T-helper 2 cell treated with Interferon-gamma antibody and Interleukin-4, amounts not matched to agents 5 μg/mL and 100 μg/mL, for 36 hours (primary cell): ENCODE measurements at regions not wholly inside any gene's neighbourhood (a gene's known extent, or its start where the extent isn't known, plus 50 kb on each side); places are given as distances from the start of the nearest gene placed in this dataset.
"Not testable (repeated sequence)": the region's sequence is repeated elsewhere in the genome, so short reads cannot be mapped to it uniquely, and the experiment has no call there.

Source experiments
- DNase-seq: peaks from one replicate; pipeline ENCODE4 v3.0.0; 2021; ENCODE audit warnings: low spot score
- H3K27ac Mint-ChIP-seq: one replicate; pipeline ENCODE4 v1.8.0; 2021; ENCODE audit warnings: mild to moderate bottlenecking, mixed read lengths
- H3K27me3 Mint-ChIP-seq: one replicate; pipeline ENCODE4 v1.8.0; 2021; ENCODE audit warnings: low read depth, mixed read lengths
- H3K36me3 Mint-ChIP-seq: one replicate; pipeline ENCODE4 v1.8.0; 2021; ENCODE audit warnings: low read depth, mixed read lengths
- H3K4me1 Mint-ChIP-seq: one replicate; pipeline ENCODE4 v1.8.0; 2021; ENCODE audit warnings: low read depth, mixed read lengths
- H3K4me3 Mint-ChIP-seq: one replicate; pipeline ENCODE4 v1.8.0; 2022; ENCODE audit warnings: mild to moderate bottlenecking, moderate library complexity, mixed read lengths
- H3K9me3 Mint-ChIP-seq: one replicate; pipeline ENCODE4 v1.8.0; 2021; ENCODE audit warnings: mixed read lengths

DNA sequence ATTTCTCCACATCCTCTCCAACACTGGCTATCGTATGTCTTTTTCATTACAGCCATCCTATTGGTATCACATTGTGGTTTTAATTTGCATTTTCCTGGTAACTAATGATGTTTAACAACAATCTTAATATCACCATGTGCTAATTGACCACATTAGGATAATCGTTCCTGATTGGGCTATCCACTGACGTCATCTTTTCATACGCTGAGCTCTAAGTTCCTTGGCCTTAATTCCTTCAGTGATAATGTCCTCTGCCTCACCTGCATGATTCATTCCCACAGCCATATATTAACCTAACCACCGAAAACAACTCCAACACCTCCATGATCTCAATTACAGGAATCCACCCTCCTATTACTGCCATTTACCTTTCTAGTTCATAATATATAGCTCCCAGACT lies 547.9 kb upstream of the BRINP1 start:
- DNase-seq, result no peak
- Mint-ChIP-seq H3K27me3 (no peaks in the 10 kb centered on the region), H3K9me3 (peaks cover 7% of the 10 kb centered on the region), H3K4me3 (no peak overlapping the region), H3K27ac (no peak overlapping the region), H3K36me3 (no peaks in the 10 kb centered on the region), H3K4me1 (no peaks in the 10 kb centered on the region)

GRCh38 chr9:119907056-119907455 lies 537.8 kb upstream of the BRINP1 start:
- H3K27ac Mint-ChIP-seq, result no peak overlapping the region
- no peak overlapping the region for H3K4me3 Mint-ChIP-seq
- H3K9me3 Mint-ChIP-seq, result no peaks in the 10 kb centered on the region
- no peaks in the 10 kb centered on the region for H3K27me3 Mint-ChIP-seq
- no peak for DNase-seq
- H3K4me1 Mint-ChIP-seq, result no peaks in the 10 kb centered on the region
- no peaks in the 10 kb centered on the region for H3K36me3 Mint-ChIP-seq

DNA sequence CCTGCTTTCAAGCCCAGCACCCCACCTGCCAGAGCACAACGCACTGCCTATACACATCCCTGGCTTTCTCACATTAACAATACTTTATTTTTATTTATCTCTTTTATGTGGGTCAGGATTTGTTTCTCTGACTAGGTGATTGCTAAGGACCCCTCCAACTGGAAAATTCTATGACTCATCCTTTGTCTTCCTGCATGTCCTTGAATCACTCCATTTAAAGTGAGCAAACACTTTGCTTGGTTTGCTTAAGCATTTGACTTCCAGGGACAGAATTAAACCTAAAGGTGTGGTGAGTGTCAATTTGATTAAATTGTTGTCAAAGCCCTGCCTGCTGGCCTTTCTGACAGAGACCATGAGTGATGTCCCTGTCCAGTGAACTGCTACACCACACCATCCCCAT lies 536.5 kb upstream of the BRINP1 start:
- H3K4me1 Mint-ChIP-seq, result no peaks in the 10 kb centered on the region
- DNase-seq, result no peak
- no peak overlapping the region for H3K4me3 Mint-ChIP-seq
- H3K27ac Mint-ChIP-seq, result no peak overlapping the region
- H3K9me3 Mint-ChIP-seq, result no peaks in the 10 kb centered on the region
- H3K27me3 Mint-ChIP-seq, result no peaks in the 10 kb centered on the region
- no peaks in the 10 kb centered on the region for H3K36me3 Mint-ChIP-seq

GRCh38 chr9:119903851-119904250 lies 534.6 kb upstream of the BRINP1 start:
- Mint-ChIP-seq H3K4me1 (no peaks in the 10 kb centered on the region), H3K9me3 (no peaks in the 10 kb centered on the region), H3K27me3 (no peaks in the 10 kb centered on the region), H3K4me3 (no peak overlapping the region), H3K36me3 (no peaks in the 10 kb centered on the region), H3K27ac (no peak overlapping the region)
- DNase-seq, result no peak

DNA sequence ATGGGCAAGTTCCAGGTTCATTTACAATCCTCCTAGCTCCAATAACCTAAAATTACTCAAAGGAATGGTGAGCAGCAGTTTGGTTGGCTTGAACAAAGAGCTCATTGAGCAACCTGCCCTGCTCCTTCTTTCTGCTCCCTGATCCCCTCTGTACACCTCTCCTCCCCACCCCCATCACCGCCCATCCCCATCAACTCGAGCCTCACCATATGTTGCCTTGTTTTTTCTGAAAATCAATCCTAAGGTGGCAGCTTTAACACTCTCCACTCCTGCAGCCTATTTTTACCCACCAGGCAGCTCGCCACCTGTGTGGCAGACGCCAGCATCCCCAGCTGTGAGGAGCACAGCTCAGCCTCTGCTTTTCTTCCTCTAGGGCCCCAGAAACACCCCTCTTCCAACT lies 533.4 kb upstream of the BRINP1 start:
- Mint-ChIP-seq H3K4me3 (no peak overlapping the region), H3K27ac (no peak overlapping the region), H3K27me3 (no peaks in the 10 kb centered on the region), H3K4me1 (no peaks in the 10 kb centered on the region), H3K36me3 (no peaks in the 10 kb centered on the region), H3K9me3 (no peaks in the 10 kb centered on the region)
- DNase-seq, result no peak

GRCh38 chr9:119898316-119898715 lies 529.1 kb upstream of the BRINP1 start:
- DNase-seq, result no peak
- Mint-ChIP-seq H3K27ac (no peak overlapping the region), H3K4me3 (no peak overlapping the region), H3K27me3 (no peaks in the 10 kb centered on the region), H3K9me3 (no peaks in the 10 kb centered on the region), H3K4me1 (no peaks in the 10 kb centered on the region), H3K36me3 (no peaks in the 10 kb centered on the region)

DNA sequence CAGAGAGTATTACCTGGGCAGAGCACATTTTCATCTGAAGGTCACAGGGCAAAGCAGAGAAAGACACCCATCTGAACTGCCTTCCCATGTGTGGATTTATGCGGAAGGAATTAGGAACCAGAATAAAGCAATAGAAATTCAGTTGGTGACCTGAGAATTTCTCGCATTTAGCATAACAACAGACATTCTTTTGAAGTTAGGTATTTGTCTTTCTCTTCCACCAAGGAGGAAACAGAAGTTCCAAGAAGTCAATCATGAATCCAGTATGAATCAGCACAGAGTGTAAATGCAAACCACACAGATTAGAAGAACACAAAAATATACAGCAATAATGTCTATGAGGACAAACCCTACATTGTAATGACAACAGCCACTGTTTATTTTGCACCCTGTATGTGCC lies 515.2 kb upstream of the BRINP1 start:
- Mint-ChIP-seq H3K4me3 (no peak overlapping the region), H3K27me3 (no peaks in the 10 kb centered on the region), H3K4me1 (no peaks in the 10 kb centered on the region), H3K27ac (no peak overlapping the region), H3K36me3 (no peaks in the 10 kb centered on the region), H3K9me3 (no peaks in the 10 kb centered on the region)
- DNase-seq, result no peak

DNA sequence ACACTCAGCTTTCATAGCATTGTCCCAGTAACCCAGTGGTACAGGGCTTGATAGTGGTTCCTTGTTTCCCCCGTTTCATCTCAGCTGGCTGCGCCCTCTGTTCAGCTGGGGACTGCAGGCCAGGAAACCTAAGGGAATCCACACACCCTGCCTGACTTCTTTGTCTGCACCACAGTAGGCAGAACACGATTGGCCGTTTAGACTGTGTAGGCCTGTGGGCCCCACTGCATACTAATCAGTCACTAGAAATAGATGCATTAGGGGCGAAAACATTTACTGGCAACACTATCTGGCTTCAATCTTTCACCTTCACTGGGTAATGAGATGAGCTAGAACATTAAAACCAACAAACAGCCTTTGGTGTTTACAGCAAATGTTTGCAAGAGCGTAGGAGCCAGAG lies 512.7 kb upstream of the BRINP1 start:
- no peak for DNase-seq

DNA sequence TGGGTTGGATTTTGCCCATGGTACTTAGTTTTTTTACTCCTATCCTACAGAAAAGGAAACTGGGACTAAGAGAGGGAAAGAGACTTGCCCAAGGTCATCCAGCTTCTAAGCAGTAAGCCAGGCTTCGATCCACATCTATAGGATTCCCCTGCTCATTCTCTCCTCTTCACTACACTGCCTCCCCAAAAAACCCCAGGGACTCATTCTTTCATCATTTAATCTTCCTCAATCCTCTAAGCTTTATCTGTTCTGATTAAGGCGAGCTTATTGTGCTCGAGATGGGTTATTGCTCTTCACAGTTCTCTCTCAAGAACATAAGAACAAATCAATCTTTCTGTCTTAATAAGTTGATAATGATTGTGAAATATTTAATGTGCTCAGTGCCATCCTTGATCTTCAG lies 511.1 kb upstream of the BRINP1 start:
- no peaks in the 10 kb centered on the region for H3K9me3 Mint-ChIP-seq
- no peak overlapping the region for H3K27ac Mint-ChIP-seq

More for the DNA sequence above, 512.7 kb upstream of the BRINP1 start:
- Mint-ChIP-seq H3K27ac (no peak overlapping the region), H3K4me1 (no peaks in the 10 kb centered on the region), H3K4me3 (no peak overlapping the region), H3K9me3 (no peaks in the 10 kb centered on the region), H3K36me3 (no peaks in the 10 kb centered on the region), H3K27me3 (no peaks in the 10 kb centered on the region)

DNA sequence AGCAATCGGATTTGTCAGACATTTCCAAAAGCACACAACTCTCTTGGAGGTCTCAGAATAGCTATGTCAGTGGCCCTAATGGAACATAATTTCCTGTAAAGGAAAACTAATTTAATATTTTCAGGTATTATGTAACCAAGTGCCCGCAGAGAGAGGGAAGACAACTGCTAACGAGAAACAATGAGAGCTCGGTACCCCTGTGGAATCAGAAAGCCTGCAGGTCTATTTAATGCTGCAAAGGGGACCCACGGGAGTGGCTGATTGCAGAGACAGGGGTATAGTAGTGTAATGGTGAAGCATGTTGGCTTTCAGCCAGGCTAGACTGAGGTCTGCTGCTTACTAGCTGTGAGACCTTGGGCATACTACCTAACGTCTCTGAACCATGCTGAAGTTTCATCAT lies 508.1 kb upstream of the BRINP1 start:
- Mint-ChIP-seq H3K36me3 (no peaks in the 10 kb centered on the region), H3K4me1 (no peaks in the 10 kb centered on the region), H3K27ac (no peak overlapping the region), H3K4me3 (no peak overlapping the region), H3K27me3 (no peaks in the 10 kb centered on the region), H3K9me3 (no peaks in the 10 kb centered on the region)
- no peak for DNase-seq

More for the DNA sequence above, 511.1 kb upstream of the BRINP1 start:
- Mint-ChIP-seq H3K4me1 (no peaks in the 10 kb centered on the region), H3K4me3 (no peak overlapping the region), H3K27me3 (no peaks in the 10 kb centered on the region), H3K36me3 (no peaks in the 10 kb centered on the region)
- DNase-seq, result no peak

DNA sequence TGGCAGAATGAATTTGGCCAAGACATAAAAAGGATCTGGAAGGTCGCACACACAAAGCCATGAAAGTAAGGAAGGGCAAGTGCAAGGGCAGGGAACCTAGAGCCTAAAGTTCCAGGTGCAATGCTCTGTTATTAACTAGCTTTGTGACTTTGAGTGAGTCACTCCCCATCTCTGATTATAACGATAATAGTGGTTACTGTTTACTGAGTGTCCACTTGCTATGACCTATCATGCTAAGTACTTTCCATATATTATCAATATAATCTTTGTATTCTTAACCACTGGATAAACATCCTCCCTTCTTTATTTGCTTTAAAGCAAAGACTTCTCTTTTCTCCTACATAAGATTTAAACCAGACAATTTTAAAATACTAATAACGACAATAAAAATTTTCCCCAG lies 504.6 kb upstream of the BRINP1 start:
- Mint-ChIP-seq H3K27me3 (no peaks in the 10 kb centered on the region), H3K4me1 (no peaks in the 10 kb centered on the region), H3K4me3 (no peak overlapping the region), H3K36me3 (no peaks in the 10 kb centered on the region), H3K9me3 (no peaks in the 10 kb centered on the region), H3K27ac (no peak overlapping the region)
- DNase-seq, result no peak

DNA sequence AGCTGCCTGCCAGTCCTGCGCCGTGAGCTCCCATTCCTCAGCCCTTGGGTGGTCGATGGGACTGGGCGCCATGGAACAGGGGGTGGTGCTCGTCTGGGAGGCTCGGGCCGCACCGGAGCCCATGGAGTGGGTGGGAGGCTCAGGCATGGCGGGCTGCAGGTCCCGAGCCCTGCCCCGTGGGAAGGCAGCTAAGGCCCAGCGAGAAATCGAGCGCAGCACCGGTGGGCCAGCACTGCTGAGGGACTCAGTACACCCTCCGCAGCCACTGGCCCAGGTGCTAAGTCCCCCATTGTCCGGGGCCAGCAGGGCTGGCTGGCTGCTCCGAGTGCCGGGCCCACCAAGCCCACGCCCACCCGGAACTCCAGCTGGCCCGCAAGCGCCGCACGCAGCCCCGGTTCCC lies 501.0 kb upstream of the BRINP1 start:
- H3K9me3 Mint-ChIP-seq, H3K4me1 Mint-ChIP-seq, H3K4me3 Mint-ChIP-seq, H3K36me3 Mint-ChIP-seq, DNase-seq, H3K27ac Mint-ChIP-seq, H3K27me3 Mint-ChIP-seq: not testable (repeated sequence)

- Mint-ChIP-seq H3K36me3 (no peaks in the 10 kb centered on the region), H3K4me1 (no peaks in the 10 kb centered on the region), H3K4me3 (no peak overlapping the region), H3K27ac (no peak overlapping the region), H3K9me3 (peaks cover 6% of the 10 kb centered on the region), H3K27me3 (no peaks in the 10 kb centered on the region)
- DNase-seq, result no peak
Measured at GRCh38 chr9:119868694-119869093, 499.5 kb upstream of the BRINP1 start.

GRCh38 chr9:119861842-119862241 lies 492.6 kb upstream of the BRINP1 start:
- H3K9me3 Mint-ChIP-seq, result peaks cover under 1% of the 10 kb centered on the region
- no peaks in the 10 kb centered on the region for H3K27me3 Mint-ChIP-seq
- no peak for DNase-seq
- H3K36me3 Mint-ChIP-seq, result no peaks in the 10 kb centered on the region
- no peak overlapping the region for H3K27ac Mint-ChIP-seq
- H3K4me3 Mint-ChIP-seq, result no peak overlapping the region
- H3K4me1 Mint-ChIP-seq, result no peaks in the 10 kb centered on the region

- H3K27me3 Mint-ChIP-seq, result no peaks in the 10 kb centered on the region
- H3K27ac Mint-ChIP-seq, result no peak overlapping the region
- no peak for DNase-seq
- H3K4me3 Mint-ChIP-seq, result no peak overlapping the region
- H3K36me3 Mint-ChIP-seq, result no peaks in the 10 kb centered on the region
- no peaks in the 10 kb centered on the region for H3K4me1 Mint-ChIP-seq
- H3K9me3 Mint-ChIP-seq, result no peaks in the 10 kb centered on the region
Measured at GRCh38 chr9:119859128-119859527, 489.9 kb upstream of the BRINP1 start.
